SK-N-SH treated with all-trans-retinoic acid at 6 μM for 48 hours (cell line): ENCODE measurements at regions not wholly inside any gene's neighbourhood (a gene's known extent, or its start where the extent isn't known, plus 50 kb on each side); places are given as distances from the start of the nearest gene placed in this dataset.

ENCODE experiments used
- ATAC-seq: fragments of 200-7000 bp; cut with Tn5 transposase; 3 replicates; pipeline ENCODE4 v1.9.1; 2020; ENCODE audit warnings: mild to moderate bottlenecking, moderate library complexity
- ARNTL ChIP-seq: fragments of 450-650 bp; formaldehyde crosslinking; IDR thresholded peaks from 2 replicates; pipeline ENCODE4 v1.5.0; 2020; ENCODE audit warnings: low read depth, mild to moderate bottlenecking, moderate library complexity, borderline replicate concordance
- BACH2 ChIP-seq: fragments of 250-450 bp; sonication (Bioruptor Pico); IDR thresholded peaks from 2 replicates; pipeline ENCODE4 v1.9.0; 2021; ENCODE audit warnings: mild to moderate bottlenecking, borderline replicate concordance
- CSDC2 ChIP-seq: fragments of 250-450 bp; sonication (Bioruptor Pico); IDR thresholded peaks from 2 replicates; pipeline ENCODE4 v1.5.0; 2020; ENCODE audit warnings: mild to moderate bottlenecking, moderate library complexity
- ESRRG ChIP-seq: fragments of 250-450 bp; sonication (Bioruptor Pico); IDR thresholded peaks from 2 replicates; pipeline ENCODE4 v1.6.1; 2021; ENCODE audit warnings: mild to moderate bottlenecking
- GLIS3 ChIP-seq: fragments of 250-450 bp; sonication (Bioruptor Pico); IDR thresholded peaks from 2 replicates; pipeline ENCODE4 v1.5.0; 2020; ENCODE audit warnings: mild to moderate bottlenecking, moderate library complexity
- ISL1 ChIP-seq: fragments of 250-450 bp; sonication (Bioruptor Pico); IDR thresholded peaks from 2 replicates; pipeline ENCODE4 v2.1.2; 2022; ENCODE audit warnings: mild to moderate bottlenecking, moderate library complexity
- OSR1 ChIP-seq: fragments of 250-450 bp; sonication (Bioruptor Pico); IDR thresholded peaks from 2 replicates; pipeline ENCODE4 v1.8.0; 2022; ENCODE audit warnings: moderate library complexity, mild to moderate bottlenecking, inconsistent platforms
- PPARA ChIP-seq: fragments of 250-450 bp; sonication (Bioruptor Pico); IDR thresholded peaks from 2 replicates; pipeline ENCODE4 v1.5.0; 2020; ENCODE audit warnings: mild to moderate bottlenecking, borderline replicate concordance
- RARB ChIP-seq: fragments of 250-450 bp; sonication (Bioruptor Pico); IDR thresholded peaks from 2 replicates; pipeline ENCODE4 v1.8.0; 2021; ENCODE audit warnings: mild to moderate bottlenecking, moderate library complexity
- SNAI2 ChIP-seq: fragments of 250-450 bp; sonication (Bioruptor Pico); IDR thresholded peaks from 2 replicates; pipeline ENCODE4 v1.5.0; 2020; ENCODE audit warnings: mild to moderate bottlenecking, moderate library complexity
- TOX ChIP-seq: fragments of 250-450 bp; sonication (Bioruptor Pico); IDR thresholded peaks from 2 replicates; pipeline ENCODE4 v1.8.0; 2021; ENCODE audit warnings: mild to moderate bottlenecking, moderate library complexity, borderline replicate concordance
- ZFP3 ChIP-seq: fragments of 250-450 bp; sonication (Bioruptor Pico); IDR thresholded peaks from 2 replicates; pipeline ENCODE4 v1.5.0; 2020; ENCODE audit warnings: mild to moderate bottlenecking, moderate library complexity
- ZFP30 ChIP-seq: fragments of 450-650 bp; formaldehyde crosslinking; IDR thresholded peaks from 2 replicates; pipeline ENCODE4 v1.5.0; 2022; ENCODE audit warnings: mild to moderate bottlenecking, moderate library complexity
- ZNF565 ChIP-seq: fragments of 450-650 bp; formaldehyde crosslinking; conservative IDR thresholded peaks from 2 replicates; pipeline ENCODE4 v1.5.0; 2020; ENCODE audit warnings: low read depth, mild to moderate bottlenecking, moderate library complexity
- ZNF70 ChIP-seq: fragments of 450-650 bp; formaldehyde crosslinking; IDR thresholded peaks from 2 replicates; pipeline ENCODE4 v1.5.0; 2020; ENCODE audit warnings: mild to moderate bottlenecking, moderate library complexity
- ZNF8 ChIP-seq: fragments of 450-650 bp; formaldehyde crosslinking; IDR thresholded peaks from 2 replicates; pipeline ENCODE4 v1.5.0; 2020; ENCODE audit warnings: mild to moderate bottlenecking, moderate library complexity
- TF ChIP-seq, protein P1 (sequence below): fragments of 250-450 bp; sonication (Bioruptor Pico); IDR thresholded peaks from 2 replicates; pipeline ENCODE4 v1.5.0; 2020; ENCODE audit warnings: mild to moderate bottlenecking, moderate library complexity
- TF ChIP-seq, protein P2 (sequence below): fragments of 250-450 bp; sonication (Bioruptor Pico); IDR thresholded peaks from 2 replicates; pipeline ENCODE4 v1.8.0; 2020; ENCODE audit warnings: mild to moderate bottlenecking, moderate library complexity, borderline replicate concordance
- TF ChIP-seq, protein P3 (sequence below): fragments of 250-450 bp; sonication (Bioruptor Pico); IDR thresholded peaks from 2 replicates; pipeline ENCODE4 v1.8.0; 2021; ENCODE audit warnings: low read depth, mild to moderate bottlenecking, moderate library complexity, borderline replicate concordance

DNA sequence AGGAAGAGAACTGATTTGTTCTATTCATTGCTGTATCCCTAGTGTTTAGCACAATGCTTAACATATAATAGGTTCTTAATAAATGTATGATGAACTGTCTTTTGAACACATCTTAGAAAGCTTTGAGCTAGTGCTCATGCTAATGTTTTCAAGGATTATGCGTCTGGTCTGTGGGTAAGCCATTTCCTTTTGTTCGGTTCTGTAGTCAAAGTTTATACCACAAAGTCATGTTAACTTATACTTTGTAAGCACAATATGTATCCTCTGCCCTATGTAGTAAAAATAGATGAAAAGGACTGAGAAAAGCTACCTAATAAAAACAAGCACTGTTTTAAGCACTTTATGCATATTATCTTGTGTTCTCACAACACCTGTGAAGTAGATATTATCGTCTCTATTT is 301.9 kb downstream of the GLUD2 start:
- no peak for TF ChIP-seq CSDC2
- TF ChIP-seq PPARA (CRISPR knock-in tag): no peak
- no peak for TF ChIP-seq TOX (CRISPR knock-in tag)
- TF ChIP-seq ZNF8 (CRISPR knock-in tag): no peak
- TF ChIP-seq ARNTL (CRISPR knock-in tag): no peak
- TF ChIP-seq ZFP3 (CRISPR knock-in tag): no peak
- ATAC-seq: no peak

DNA sequence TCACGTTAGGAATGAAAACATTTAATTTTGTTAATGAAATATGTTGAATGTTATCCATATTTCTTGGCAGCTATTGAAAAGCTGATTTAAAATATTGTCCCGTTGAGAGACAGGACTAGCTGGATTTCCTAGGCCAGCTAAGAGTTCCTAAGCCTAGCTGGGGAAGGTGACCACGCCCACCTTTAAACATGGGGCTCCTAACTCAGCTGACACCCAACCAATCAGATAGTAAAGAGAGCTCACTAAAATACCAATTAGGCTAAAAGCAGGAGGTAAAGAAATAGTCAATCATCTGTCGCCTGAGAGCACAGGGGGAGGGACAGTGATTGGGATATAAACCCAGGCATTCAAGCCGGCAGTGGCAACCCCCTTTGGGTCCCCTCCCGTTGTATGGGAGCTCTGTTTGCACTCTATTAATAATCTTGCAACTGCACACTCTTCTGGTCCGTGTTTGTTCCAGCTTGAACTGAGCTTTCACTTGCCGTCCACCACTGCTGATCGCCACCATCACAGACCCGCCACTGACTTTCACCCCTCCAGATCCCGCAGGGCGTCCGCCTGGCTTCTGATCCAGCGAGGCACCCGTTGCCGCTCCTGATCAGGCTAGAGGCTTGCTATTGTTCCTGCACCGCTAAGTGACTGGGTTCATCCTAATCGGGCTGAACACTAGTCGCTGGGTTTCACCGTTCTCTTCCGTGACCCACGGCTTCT is 308.9 kb downstream of the GLUD2 start:
- TF ChIP-seq ZNF8 (CRISPR knock-in tag): no peak
- no peak for TF ChIP-seq GLIS3 (CRISPR knock-in tag)
- no peak for TF ChIP-seq OSR1 (CRISPR knock-in tag)
- TF ChIP-seq ZNF70 (CRISPR knock-in tag): no peak
- no peak for TF ChIP-seq RARB (CRISPR knock-in tag)
- TF ChIP-seq ZNF565 (CRISPR knock-in tag): no peak
- TF ChIP-seq CSDC2: no peak
- ATAC-seq: no peak

DNA sequence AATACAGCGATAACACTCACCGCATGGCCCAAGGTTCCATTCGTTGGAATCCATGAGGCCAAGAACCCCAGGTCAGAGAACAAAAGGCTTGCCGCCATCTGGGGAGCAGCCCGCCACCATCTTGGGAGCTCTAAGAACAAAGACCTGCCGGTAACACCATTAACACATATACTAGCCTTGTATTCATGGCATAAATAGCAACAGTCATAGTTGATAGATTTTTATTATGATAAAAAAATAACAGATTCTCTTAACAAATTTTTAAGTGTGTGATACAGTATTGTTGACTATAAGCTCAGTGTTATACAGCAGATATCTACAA is 309.4 kb downstream of the GLUD2 start:
- no peak for ATAC-seq
- TF ChIP-seq GLIS3 (CRISPR knock-in tag) (no peak), ARNTL (CRISPR knock-in tag) (no peak)
- TF ChIP-seq, all 23 proteins: peak for 0

DNA sequence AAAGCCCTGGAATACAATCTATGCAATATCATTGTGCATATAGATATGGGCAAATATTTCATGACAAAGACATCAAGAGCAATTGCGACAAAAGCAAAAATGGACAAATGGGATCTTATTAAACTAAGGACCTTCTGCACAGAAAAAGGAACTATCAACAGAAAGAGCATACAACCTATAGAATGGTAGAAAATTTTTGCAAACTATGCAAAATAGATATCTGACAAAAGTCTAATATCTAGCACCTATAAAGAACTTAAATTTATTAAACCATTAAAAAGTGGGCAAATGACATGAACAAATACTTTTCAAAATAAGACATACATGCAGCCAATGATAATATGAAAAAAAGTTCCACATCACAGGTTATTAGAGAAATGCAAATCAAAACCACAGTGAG is 312.9 kb downstream of the GLUD2 start:
- TF ChIP-seq TOX (CRISPR knock-in tag) (no peak), ZFP30 (no peak), ZNF565 (CRISPR knock-in tag) (no peak), ZNF8 (CRISPR knock-in tag) (no peak), GLIS3 (CRISPR knock-in tag) (no peak), BACH2 (CRISPR knock-in tag) (no peak), ESRRG (CRISPR knock-in tag) (no peak), RARB (CRISPR knock-in tag) (no peak), ZFP3 (CRISPR knock-in tag) (no peak)
- ATAC-seq: no peak

DNA sequence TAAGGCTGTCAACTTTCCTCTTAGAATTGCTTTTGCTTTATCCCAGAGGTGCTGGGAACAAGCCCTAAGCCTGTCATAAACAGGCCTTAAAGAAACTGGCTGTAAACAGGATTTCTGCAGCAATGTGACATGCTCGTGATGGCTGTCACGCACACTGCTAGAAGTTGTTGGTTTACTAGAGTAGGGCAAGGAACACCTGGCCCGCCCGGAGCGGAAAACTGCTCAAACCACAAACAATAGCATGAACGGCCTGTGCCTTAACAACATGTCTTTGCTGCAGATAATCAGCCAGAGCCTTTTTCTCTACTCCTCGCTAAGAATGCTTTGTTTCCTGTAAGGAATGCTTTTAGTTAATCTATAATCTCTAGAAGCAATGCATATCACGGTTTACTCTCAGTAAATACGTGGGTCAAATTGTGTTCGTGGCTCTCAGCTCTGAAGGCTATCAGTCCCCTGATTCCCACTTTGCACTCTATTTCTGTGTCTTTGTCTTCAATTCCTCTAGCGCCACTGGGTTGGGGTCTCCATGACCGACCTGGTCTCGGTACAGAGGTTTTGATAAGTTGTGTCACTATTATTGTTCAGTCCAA is 318.3 kb downstream of the GLUD2 start:
- TF ChIP-seq CSDC2 (no peak), ISL1 (CRISPR knock-in tag) (no peak), ZFP30 (no peak), SNAI2 (CRISPR knock-in tag) (no peak), BACH2 (CRISPR knock-in tag) (no peak), ZNF70 (CRISPR knock-in tag) (no peak), ARNTL (CRISPR knock-in tag) (no peak), GLIS3 (CRISPR knock-in tag) (no peak), ZNF8 (CRISPR knock-in tag) (no peak)
- TF ChIP-seq, protein P1, sequence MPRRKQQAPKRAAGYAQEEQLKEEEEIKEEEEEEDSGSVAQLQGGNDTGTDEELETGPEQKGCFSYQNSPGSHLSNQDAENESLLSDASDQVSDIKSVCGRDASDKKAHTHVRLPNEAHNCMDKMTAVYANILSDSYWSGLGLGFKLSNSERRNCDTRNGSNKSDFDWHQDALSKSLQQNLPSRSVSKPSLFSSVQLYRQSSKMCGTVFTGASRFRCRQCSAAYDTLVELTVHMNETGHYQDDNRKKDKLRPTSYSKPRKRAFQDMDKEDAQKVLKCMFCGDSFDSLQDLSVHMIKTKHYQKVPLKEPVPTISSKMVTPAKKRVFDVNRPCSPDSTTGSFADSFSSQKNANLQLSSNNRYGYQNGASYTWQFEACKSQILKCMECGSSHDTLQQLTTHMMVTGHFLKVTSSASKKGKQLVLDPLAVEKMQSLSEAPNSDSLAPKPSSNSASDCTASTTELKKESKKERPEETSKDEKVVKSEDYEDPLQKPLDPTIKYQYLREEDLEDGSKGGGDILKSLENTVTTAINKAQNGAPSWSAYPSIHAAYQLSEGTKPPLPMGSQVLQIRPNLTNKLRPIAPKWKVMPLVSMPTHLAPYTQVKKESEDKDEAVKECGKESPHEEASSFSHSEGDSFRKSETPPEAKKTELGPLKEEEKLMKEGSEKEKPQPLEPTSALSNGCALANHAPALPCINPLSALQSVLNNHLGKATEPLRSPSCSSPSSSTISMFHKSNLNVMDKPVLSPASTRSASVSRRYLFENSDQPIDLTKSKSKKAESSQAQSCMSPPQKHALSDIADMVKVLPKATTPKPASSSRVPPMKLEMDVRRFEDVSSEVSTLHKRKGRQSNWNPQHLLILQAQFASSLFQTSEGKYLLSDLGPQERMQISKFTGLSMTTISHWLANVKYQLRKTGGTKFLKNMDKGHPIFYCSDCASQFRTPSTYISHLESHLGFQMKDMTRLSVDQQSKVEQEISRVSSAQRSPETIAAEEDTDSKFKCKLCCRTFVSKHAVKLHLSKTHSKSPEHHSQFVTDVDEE (CRISPR knock-in tag): no peak
- TF ChIP-seq, protein P2, sequence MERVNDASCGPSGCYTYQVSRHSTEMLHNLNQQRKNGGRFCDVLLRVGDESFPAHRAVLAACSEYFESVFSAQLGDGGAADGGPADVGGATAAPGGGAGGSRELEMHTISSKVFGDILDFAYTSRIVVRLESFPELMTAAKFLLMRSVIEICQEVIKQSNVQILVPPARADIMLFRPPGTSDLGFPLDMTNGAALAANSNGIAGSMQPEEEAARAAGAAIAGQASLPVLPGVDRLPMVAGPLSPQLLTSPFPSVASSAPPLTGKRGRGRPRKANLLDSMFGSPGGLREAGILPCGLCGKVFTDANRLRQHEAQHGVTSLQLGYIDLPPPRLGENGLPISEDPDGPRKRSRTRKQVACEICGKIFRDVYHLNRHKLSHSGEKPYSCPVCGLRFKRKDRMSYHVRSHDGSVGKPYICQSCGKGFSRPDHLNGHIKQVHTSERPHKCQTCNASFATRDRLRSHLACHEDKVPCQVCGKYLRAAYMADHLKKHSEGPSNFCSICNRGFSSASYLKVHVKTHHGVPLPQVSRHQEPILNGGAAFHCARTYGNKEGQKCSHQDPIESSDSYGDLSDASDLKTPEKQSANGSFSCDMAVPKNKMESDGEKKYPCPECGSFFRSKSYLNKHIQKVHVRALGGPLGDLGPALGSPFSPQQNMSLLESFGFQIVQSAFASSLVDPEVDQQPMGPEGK (CRISPR knock-in tag): no peak
- TF ChIP-seq, protein P3, sequence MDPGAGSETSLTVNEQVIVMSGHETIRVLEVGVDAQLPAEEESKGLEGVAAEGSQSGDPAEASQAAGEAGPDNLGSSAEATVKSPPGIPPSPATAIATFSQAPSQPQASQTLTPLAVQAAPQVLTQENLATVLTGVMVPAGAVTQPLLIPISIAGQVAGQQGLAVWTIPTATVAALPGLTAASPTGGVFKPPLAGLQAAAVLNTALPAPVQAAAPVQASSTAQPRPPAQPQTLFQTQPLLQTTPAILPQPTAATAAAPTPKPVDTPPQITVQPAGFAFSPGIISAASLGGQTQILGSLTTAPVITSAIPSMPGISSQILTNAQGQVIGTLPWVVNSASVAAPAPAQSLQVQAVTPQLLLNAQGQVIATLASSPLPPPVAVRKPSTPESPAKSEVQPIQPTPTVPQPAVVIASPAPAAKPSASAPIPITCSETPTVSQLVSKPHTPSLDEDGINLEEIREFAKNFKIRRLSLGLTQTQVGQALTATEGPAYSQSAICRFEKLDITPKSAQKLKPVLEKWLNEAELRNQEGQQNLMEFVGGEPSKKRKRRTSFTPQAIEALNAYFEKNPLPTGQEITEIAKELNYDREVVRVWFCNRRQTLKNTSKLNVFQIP (CRISPR knock-in tag): no peak
- no peak for ATAC-seq
